BE2C (cell line): ENCODE measurements at regions not wholly inside any gene's neighbourhood (a gene's known extent, or its start where the extent isn't known, plus 50 kb on each side); places are given as distances from the start of the nearest gene placed in this dataset.

Source experiments
- DNase-seq: peaks from one replicate; pipeline ENCODE4 v3.0.0-alpha.2; 2020
- H3K27me3 ChIP-seq: fragments of 250-450 bp; sonication (Bioruptor Pico); 2 replicates; pipeline ENCODE4 v1.5.1; 2020; ENCODE audit warnings: mild to moderate bottlenecking
- H3K36me3 ChIP-seq: fragments of 250-450 bp; sonication (Bioruptor Pico); 2 replicates; pipeline ENCODE4 v1.5.1; 2020; ENCODE audit warnings: mild to moderate bottlenecking
- H3K4me1 ChIP-seq: fragments of 250-450 bp; sonication (Bioruptor Pico); 2 replicates; pipeline ENCODE4 v1.5.1; 2020
- H3K4me3 ChIP-seq: 2 replicates; pipeline ENCODE4 v1.5.1; 2011; ENCODE audit warnings: low read depth, low read length
- H3K9me3 ChIP-seq: fragments of 250-450 bp; sonication (Bioruptor Pico); 2 replicates; pipeline ENCODE4 v1.5.1; 2020
- CTCF ChIP-seq: IDR thresholded peaks from 2 replicates; pipeline ENCODE4 v1.5.1; 2012; ENCODE audit warnings: mild to moderate bottlenecking, low read depth, low read length

GRCh38 chr2:193985272-193985671 lies 1671.8 kb upstream of the SLC39A10 start:
- no peaks in the 10 kb centered on the region for H3K4me1 ChIP-seq
- H3K27me3 ChIP-seq = no peaks in the 10 kb centered on the region
- no peaks in the 10 kb centered on the region for H3K9me3 ChIP-seq
- TF ChIP-seq CTCF = no peak
- H3K4me3 ChIP-seq = no peak overlapping the region
- DNase-seq = no peak
- H3K36me3 ChIP-seq = no peaks in the 10 kb centered on the region

DNA sequence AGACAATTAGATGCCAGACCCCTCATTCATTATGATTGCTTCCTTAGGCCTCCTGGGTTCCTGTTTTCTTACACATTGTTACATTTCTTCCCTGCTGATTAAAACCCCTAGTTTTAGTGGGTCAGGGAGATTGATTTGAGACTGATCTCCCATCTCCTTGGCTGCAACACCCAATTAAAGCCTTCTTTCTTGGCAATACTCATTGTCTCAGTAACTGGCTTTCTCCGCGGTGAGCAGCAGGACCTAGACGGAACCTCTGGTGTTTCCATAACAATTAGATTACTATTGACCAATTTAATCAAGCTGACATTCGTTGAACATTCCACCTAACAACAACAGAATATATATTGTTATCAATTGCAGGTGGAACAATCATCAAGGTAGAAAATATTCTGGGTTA lies 1676.4 kb upstream of the SLC39A10 start:
- Histone ChIP-seq H3K4me3 (no peak overlapping the region), H3K4me1 (no peaks in the 10 kb centered on the region), H3K27me3 (no peaks in the 10 kb centered on the region), H3K36me3 (no peaks in the 10 kb centered on the region), H3K9me3 (no peaks in the 10 kb centered on the region)
- no peak for DNase-seq
- TF ChIP-seq CTCF = no peak

- no peak for DNase-seq
- Histone ChIP-seq H3K27me3 (no peaks in the 10 kb centered on the region), H3K4me3 (no peak overlapping the region), H3K9me3 (no peaks in the 10 kb centered on the region; the same call in 1 of the 2 replicates), H3K36me3 (no peaks in the 10 kb centered on the region), H3K4me1 (no peaks in the 10 kb centered on the region)
- TF ChIP-seq CTCF = no peak
These were observed 1683.2 kb upstream of the SLC39A10 start for GRCh38 chr2:193973781-193974180.

GRCh38 chr2:193966590-193966989 lies 1690.4 kb upstream of the SLC39A10 start:
- no peak for DNase-seq
- Histone ChIP-seq H3K36me3 (no peaks in the 10 kb centered on the region), H3K27me3 (no peaks in the 10 kb centered on the region)

GRCh38 chr2:193965263-193965662 lies 1691.8 kb upstream of the SLC39A10 start:
- Histone ChIP-seq H3K36me3 (no peaks in the 10 kb centered on the region), H3K27me3 (no peaks in the 10 kb centered on the region), H3K9me3 (no peaks in the 10 kb centered on the region), H3K4me3 (no peak overlapping the region), H3K4me1 (no peaks in the 10 kb centered on the region)
- TF ChIP-seq CTCF = 0 out of 2 replicates have a peak, but pooled peaks have one; percentile 1
- no peak for DNase-seq

More at GRCh38 chr2:193966590-193966989, 1690.4 kb upstream of the SLC39A10 start:
- Histone ChIP-seq H3K9me3 (no peaks in the 10 kb centered on the region), H3K4me3 (no peak overlapping the region), H3K4me1 (no peaks in the 10 kb centered on the region)
- TF ChIP-seq CTCF = no peak

DNA sequence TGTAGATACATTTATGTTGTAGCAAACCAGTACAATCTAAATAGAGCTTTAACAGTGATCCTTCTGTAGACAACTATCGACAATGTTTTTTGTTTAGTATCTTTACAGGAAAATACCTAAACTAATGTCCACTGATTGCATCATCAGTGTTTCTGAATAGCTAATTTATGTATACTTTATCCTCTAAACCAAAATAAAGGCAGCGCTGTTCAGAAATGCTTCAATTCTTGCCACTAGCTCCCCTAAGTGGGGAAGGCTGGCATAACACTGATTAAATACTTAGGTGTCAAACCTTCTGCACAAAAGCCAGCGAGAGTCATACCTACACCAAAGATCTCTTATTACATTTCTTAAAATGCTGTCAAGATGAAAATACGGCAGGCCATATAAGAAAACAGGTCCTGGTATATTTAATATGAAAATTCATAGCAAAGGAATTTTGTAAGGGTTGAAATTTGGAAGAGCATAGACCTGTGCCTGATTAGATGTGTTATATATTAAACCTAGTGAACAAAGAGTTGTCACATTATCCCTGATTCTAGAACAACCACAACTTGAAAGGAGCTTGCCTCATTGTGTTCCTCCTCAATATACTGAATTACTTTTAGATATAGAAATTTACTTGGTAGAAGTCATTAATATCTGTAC lies 1693.4 kb upstream of the SLC39A10 start:
- H3K9me3 ChIP-seq = no peaks in the 10 kb centered on the region
- DNase-seq = peak; percentile 36
- no peaks in the 10 kb centered on the region for H3K4me1 ChIP-seq
- H3K27me3 ChIP-seq = no peaks in the 10 kb centered on the region
- peak; percentile 67 for TF ChIP-seq CTCF
- H3K36me3 ChIP-seq = no peaks in the 10 kb centered on the region
- no peak overlapping the region for H3K4me3 ChIP-seq
